Heart left ventricle (tissue), 13 donors: ENCODE measurements at regions not wholly inside any gene's neighbourhood (a gene's known extent, or its start where the extent isn't known, plus 50 kb on each side); places are given as distances from the start of the nearest gene placed in this dataset.

Experiments
- CTCF ChIP-seq, 12 donors: fragments of 200-600 bp; sonication (generic) in 4 of 12; IDR thresholded peaks; one replicate each; pipeline versions ENCODE4 v1.5.0 to v1.8.0; 2018 to 2022; ENCODE audit warnings: antibody characterized with exemption in 12 of 12, mild to moderate bottlenecking in 5 of 12
- POLR2A ChIP-seq, 2 donors: fragments of 450-650 bp; IDR thresholded peaks; one replicate each; pipeline ENCODE4 v1.6.1; 2017; ENCODE audit warnings: antibody characterized with exemption in 2 of 2, mild to moderate bottlenecking in 2 of 2, moderate library complexity in 2 of 2
- donor health status: ischemic (EF 13 %, LVEDD 7.1; RV severe dilation, severe dysfunction).
- donor health status: DM: no; HTN: yes; CAD: no.
- donor health status: DM: no; HTN: no; CAD: no.
- donor health status: ischemic (EF 25% LVEDD 6.9; RV normal size, moderate dysfunction).
- donor health status: ischemic (EF 25% LVEDD 5.7; RV mildly dilated, moderate dysfunction).
- donor health status: ischemic (EF 35%, LVEDD 5.7; RV mildly dilated, moderate dysfunction).
- donor health status: nonischemic (EF 11% LVEDD 7.7; RV severe dilation, severe dysfunction).
- donor health status: DM: yes; HTN: yes; CAD: no.
- donor health status: PGD.
- donor health status: ischemic (EF 29% LVEDD 5.4; RV normal size, mild dysfunction).
- donor health status: nonischemic (EF 23%, LVEDD 6.1; RV moderate dilation, normal function).

- TF ChIP-seq CTCF (IDR thresholded peaks at IDR 0.05) (no peak), POLR2A (IDR thresholded peaks at IDR 0.05) (no peak)
Measured at GRCh38 chr16:59759296-59759695, 1025.2 kb upstream of the GOT2 start.
